GM21786 (cell line): ENCODE measurements at regions not wholly inside any gene's neighbourhood (a gene's known extent, or its start where the extent isn't known, plus 50 kb on each side); places are given as distances from the start of the nearest gene placed in this dataset.

Experiments
- ATAC-seq: cut with Tn5 transposase; IDR thresholded peaks from one replicate; pipeline ENCODE4 v1.9.1; 2021; ENCODE audit not compliant: unreplicated experiment

GRCh38 chr12:58557171-58557570 is 363.1 kb downstream of the LRIG3 start:
- ATAC-seq, result no peak

GRCh38 chr12:58557661-58558060 is 362.6 kb downstream of the LRIG3 start:
- ATAC-seq, result no peak

- ATAC-seq, result no peak
These were observed 356.7 kb downstream of the LRIG3 start for GRCh38 chr12:58563621-58564020.

GRCh38 chr12:58564721-58565120 is 355.6 kb downstream of the LRIG3 start:
- no peak for ATAC-seq

GRCh38 chr12:58566599-58566998 is 353.7 kb downstream of the LRIG3 start:
- ATAC-seq, result no peak

GRCh38 chr12:58567189-58567588 is 353.1 kb downstream of the LRIG3 start:
- no peak for ATAC-seq

GRCh38 chr12:58570411-58570810 is 349.9 kb downstream of the LRIG3 start:
- no peak for ATAC-seq

GRCh38 chr12:58575256-58575655 is 345.0 kb downstream of the LRIG3 start:
- no peak for ATAC-seq

GRCh38 chr12:58576081-58576480 is 344.2 kb downstream of the LRIG3 start:
- ATAC-seq, result no peak

- ATAC-seq, result no peak
These were observed 343.4 kb downstream of the LRIG3 start for GRCh38 chr12:58576916-58577315.

GRCh38 chr12:58580095-58580494 is 340.2 kb downstream of the LRIG3 start:
- ATAC-seq, result no peak

- no peak for ATAC-seq
These were observed 336.8 kb downstream of the LRIG3 start for GRCh38 chr12:58583529-58583928.

GRCh38 chr12:58583940-58584339 is 336.4 kb downstream of the LRIG3 start:
- no peak for ATAC-seq

- ATAC-seq, result no peak
These were observed 335.4 kb downstream of the LRIG3 start for GRCh38 chr12:58584880-58585279.

GRCh38 chr12:58586762-58587161 is 333.5 kb downstream of the LRIG3 start:
- ATAC-seq, result no peak

GRCh38 chr12:58588770-58589169 is 331.5 kb downstream of the LRIG3 start:
- ATAC-seq, result no peak

- ATAC-seq, result no peak
These were observed 327.7 kb downstream of the LRIG3 start for GRCh38 chr12:58592475-58593207.

- no peak for ATAC-seq
These were observed 326.6 kb downstream of the LRIG3 start for GRCh38 chr12:58593557-58594304.

GRCh38 chr12:58596381-58596780 is 323.9 kb downstream of the LRIG3 start:
- ATAC-seq, result no peak

GRCh38 chr12:58601529-58601928 is 318.8 kb downstream of the LRIG3 start:
- no peak for ATAC-seq

GRCh38 chr12:58602179-58602578 is 318.1 kb downstream of the LRIG3 start:
- ATAC-seq, result no peak

- no peak for ATAC-seq
These were observed 317.6 kb downstream of the LRIG3 start for GRCh38 chr12:58602736-58603135.
